ENCODE measurements at regions not wholly inside any gene's neighbourhood (a gene's known extent, or its start where the extent isn't known, plus 50 kb on each side); places are given as distances from the start of the nearest gene placed in this dataset.

- Histone ChIP-seq H3K27ac (ENCODE audit: low read depth, low read length) (peak overlapping the region; percentile 43), H3K9me3 (ENCODE audit: insufficient read depth, low read depth, low read length) (no peaks in the 10 kb centered on the region), H3K4me2 (ENCODE audit: low read length) (peak overlapping the region; percentile 76), H2AFZ (ENCODE audit: low read depth, low read length) (peak overlapping the region; percentile 12), H3K27me3 (ENCODE audit: insufficient read depth, low read length) (no peaks in the 10 kb centered on the region), H3K9ac (ENCODE audit: low read length) (peak overlapping the region; percentile 29), H3K79me2 (ENCODE audit: insufficient read depth, low read length) (peaks cover 3% of the 10 kb centered on the region), H3K4me1 (ENCODE audit: insufficient read depth, low read length) (peaks cover 27% of the 10 kb centered on the region), H3K4me3 (ENCODE audit: insufficient read depth, low read depth, low read length) (peak overlapping the region; percentile 26), H3K36me3 (ENCODE audit: insufficient read depth, low read length) (no peaks in the 10 kb centered on the region), H4K20me1 (ENCODE audit: insufficient read depth, low read length) (no peaks in the 10 kb centered on the region)
- Mint-ChIP-seq H3K9me3 (ENCODE audit: unreplicated experiment) (no peaks in the 10 kb centered on the region), H3K27me3 (ENCODE audit: low read depth, unreplicated experiment) (no peaks in the 10 kb centered on the region), H3K4me3 (ENCODE audit: unreplicated experiment) (no peak overlapping the region), H3K4me1 (ENCODE audit: low read depth, unreplicated experiment) (peaks cover 24% of the 10 kb centered on the region), H3K36me3 (ENCODE audit: low read depth, unreplicated experiment) (no peaks in the 10 kb centered on the region), H3K27ac (ENCODE audit: unreplicated experiment) (peak overlapping the region; percentile 89)
- DNase-seq (ENCODE audit: low read depth): peak; percentile 39
- TF ChIP-seq EZH2 (IDR thresholded peaks at IDR 0.05; ENCODE audit: insufficient read depth, low read length) (no peak), CTCF (IDR thresholded peaks at IDR 0.05; ENCODE audit: insufficient read depth, low read depth, low read length) (no peak)
- FAIRE-seq: no peak
Measured at GRCh38 chr6:21808551-21809242, 215.1 kb downstream of the SOX4 start.

- H3K36me3 Mint-ChIP-seq (ENCODE audit: low read depth, unreplicated experiment): peaks cover 2% of the 10 kb centered on the region
- no peak overlapping the region for H3K4me3 Mint-ChIP-seq (ENCODE audit: unreplicated experiment)
- TF ChIP-seq EZH2 (IDR thresholded peaks at IDR 0.05; ENCODE audit: insufficient read depth, low read length) (no peak), CTCF (IDR thresholded peaks at IDR 0.05; ENCODE audit: insufficient read depth, low read depth, low read length) (no peak)
- Histone ChIP-seq H3K27ac (ENCODE audit: low read depth, low read length) (no peak overlapping the region), H4K20me1 (ENCODE audit: insufficient read depth, low read length) (no peaks in the 10 kb centered on the region), H3K36me3 (ENCODE audit: insufficient read depth, low read length) (no peaks in the 10 kb centered on the region), H3K4me2 (ENCODE audit: low read length) (no peak overlapping the region), H3K79me2 (ENCODE audit: insufficient read depth, low read length) (peaks cover 3% of the 10 kb centered on the region), H2AFZ (ENCODE audit: low read depth, low read length) (no peak overlapping the region), H3K4me3 (ENCODE audit: insufficient read depth, low read depth, low read length) (no peak overlapping the region), H3K9me3 (ENCODE audit: insufficient read depth, low read depth, low read length) (no peaks in the 10 kb centered on the region), H3K9ac (ENCODE audit: low read length) (no peak overlapping the region), H3K27me3 (ENCODE audit: insufficient read depth, low read length) (no peaks in the 10 kb centered on the region), H3K4me1 (ENCODE audit: insufficient read depth, low read length) (peaks cover 19% of the 10 kb centered on the region)
- H3K27me3 Mint-ChIP-seq (ENCODE audit: low read depth, unreplicated experiment): no peaks in the 10 kb centered on the region
- H3K4me1 Mint-ChIP-seq (ENCODE audit: low read depth, unreplicated experiment): peaks cover 22% of the 10 kb centered on the region
- H3K9me3 Mint-ChIP-seq (ENCODE audit: unreplicated experiment): no peaks in the 10 kb centered on the region
- no peak overlapping the region for H3K27ac Mint-ChIP-seq (ENCODE audit: unreplicated experiment)
- FAIRE-seq: no peak
- no peak for DNase-seq (ENCODE audit: low read depth)
Measured at GRCh38 chr6:21811484-21811883, 217.9 kb downstream of the SOX4 start.

- H2AFZ ChIP-seq (ENCODE audit: low read depth, low read length): no peak overlapping the region
- no peaks in the 10 kb centered on the region for H4K20me1 ChIP-seq (ENCODE audit: insufficient read depth, low read length)
- H3K4me2 ChIP-seq (ENCODE audit: low read length): no peak overlapping the region
- peaks cover 2% of the 10 kb centered on the region for H3K4me1 Mint-ChIP-seq (ENCODE audit: low read depth, unreplicated experiment)
- no peaks in the 10 kb centered on the region for H3K36me3 ChIP-seq (ENCODE audit: insufficient read depth, low read length)
- TF ChIP-seq CTCF (IDR thresholded peaks at IDR 0.05; ENCODE audit: insufficient read depth, low read depth, low read length) (no peak), EZH2 (IDR thresholded peaks at IDR 0.05; ENCODE audit: insufficient read depth, low read length) (no peak)
- H3K27ac ChIP-seq (ENCODE audit: low read depth, low read length): no peak overlapping the region
- no peak overlapping the region for H3K4me3 ChIP-seq (ENCODE audit: insufficient read depth, low read depth, low read length)
- no peak overlapping the region for H3K27ac Mint-ChIP-seq (ENCODE audit: unreplicated experiment)
- no peaks in the 10 kb centered on the region for H3K27me3 ChIP-seq (ENCODE audit: insufficient read depth, low read length)
- no peaks in the 10 kb centered on the region for H3K4me1 ChIP-seq (ENCODE audit: insufficient read depth, low read length)
- no peaks in the 10 kb centered on the region for H3K9me3 Mint-ChIP-seq (ENCODE audit: unreplicated experiment)
- H3K36me3 Mint-ChIP-seq (ENCODE audit: low read depth, unreplicated experiment): peaks cover 4% of the 10 kb centered on the region
- H3K9me3 ChIP-seq (ENCODE audit: insufficient read depth, low read depth, low read length): no peaks in the 10 kb centered on the region
- no peak overlapping the region for H3K9ac ChIP-seq (ENCODE audit: low read length)
- H3K79me2 ChIP-seq (ENCODE audit: insufficient read depth, low read length): peaks cover 3% of the 10 kb centered on the region
- H3K4me3 Mint-ChIP-seq (ENCODE audit: unreplicated experiment): no peak overlapping the region
- no peak for DNase-seq (ENCODE audit: low read depth)
- H3K27me3 Mint-ChIP-seq (ENCODE audit: low read depth, unreplicated experiment): no peaks in the 10 kb centered on the region
- no peak for FAIRE-seq
Measured at GRCh38 chr6:21816231-21816630, 222.7 kb downstream of the SOX4 start.
